Upper lobe of left lung (tissue), 6 donors: ENCODE measurements at regions not wholly inside any gene's neighbourhood (a gene's known extent, or its start where the extent isn't known, plus 50 kb on each side); places are given as distances from the start of the nearest gene placed in this dataset.

Source experiments
- ATAC-seq, 2 donors: fragments of 200-7000 bp; cut with Tn5 transposase; one replicate each; pipeline ENCODE4 v1.9.1; 2022; ENCODE audit warnings: mild to moderate bottlenecking in 2 of 2, moderate library complexity in 2 of 2; ENCODE audit not compliant: low FRiP score in 2 of 2
- DNase-seq, 2 donors: peaks; one replicate each; pipeline ENCODE4 v3.0.0-alpha.2; 2019 to 2020
- H3K27ac ChIP-seq, 4 donors: fragments of 200-600 bp; sonication (generic); one replicate each; pipeline ENCODE4 v1.5.1; 2016 to 2019
- H3K27me3 ChIP-seq, 4 donors: fragments of 200-600 bp; sonication (generic); one replicate each; pipeline ENCODE4 v1.5.1; 2017 to 2019
- H3K36me3 ChIP-seq, 4 donors: fragments of 200-600 bp; sonication (generic); one replicate each; pipeline ENCODE4 v1.5.1; 2016 to 2019
- H3K4me1 ChIP-seq, 4 donors: fragments of 200-600 bp; sonication (generic); one replicate each; pipeline ENCODE4 v1.5.1; 2018 to 2019
- H3K4me3 ChIP-seq, 4 donors: fragments of 200-600 bp; sonication (generic); one replicate each; pipeline ENCODE4 v1.5.1; 2017 to 2019; ENCODE audit warnings: mild to moderate bottlenecking in 2 of 4, moderate library complexity in 1 of 4
- H3K9me3 ChIP-seq, 4 donors: fragments of 200-600 bp; sonication (generic); one replicate each; pipeline ENCODE4 v1.5.1; 2018 to 2019
- CTCF ChIP-seq, 6 experiments: fragments of 450-650 bp in 4 of 6; fragments of 200-600 bp in 2 of 6; sonication (generic) in 2 of 6; IDR thresholded peaks; one replicate each; pipeline ENCODE4 v1.5.1; 2016 to 2019; ENCODE audit warnings: antibody characterized with exemption in 6 of 6
- EP300 ChIP-seq, 4 donors: sonication (generic); formaldehyde crosslinking; IDR thresholded peaks; one replicate each; pipeline ENCODE4 v1.5.1; 2017; ENCODE audit warnings: antibody characterized with exemption in 4 of 4, control low read depth in 2 of 4
- POLR2A ChIP-seq, 4 donors: fragments of 450-650 bp; IDR thresholded peaks; one replicate each; pipeline ENCODE4 v1.5.1; 2016 to 2017; ENCODE audit warnings: antibody characterized with exemption in 4 of 4, mild to moderate bottlenecking in 2 of 4
- POLR2AphosphoS5 ChIP-seq, 2 donors: sonication (generic); formaldehyde crosslinking; IDR thresholded peaks; one replicate each; pipeline ENCODE4 v1.5.1; 2017; ENCODE audit warnings: antibody characterized with exemption in 2 of 2
- WGBS, 2 donors: methylation state at CpG; one replicate each; pipeline ENCODE4 v1.1.5; 2017 to 2018; 5-methylcytosine and 5-hydroxymethylcytosine counted together
- donor health status: DM: no; HTN: no; CAD: no; lungs with moderate emphysema.
- donor health status: DM: no; HTN: yes; CAD: no; lungs with severe emphysema.

GRCh38 chr2:234187646-234188174 lies 137.2 kb downstream of the SPP2 start:
- ATAC-seq, result no peak
- TF ChIP-seq POLR2AphosphoS5 (IDR thresholded peaks at IDR 0.05) (no peak), POLR2A (IDR thresholded peaks at IDR 0.05) (no peak), EP300 (IDR thresholded peaks at IDR 0.05) (no peak), CTCF (IDR thresholded peaks at IDR 0.05) (no peak)
- H3K27ac ChIP-seq, result no peak overlapping the region
- 72 to 83% methylated on average over 2 of the region's 2 CpGs for WGBS, 2 donors
- H3K36me3 ChIP-seq, result no peaks in the 10 kb centered on the region
- no peak overlapping the region for H3K4me3 ChIP-seq
- H3K27me3 ChIP-seq, result no peaks in the 10 kb centered on the region
- DNase-seq, result no peak
- no peaks in the 10 kb centered on the region for H3K4me1 ChIP-seq
- no peaks in the 10 kb centered on the region for H3K9me3 ChIP-seq

DNA sequence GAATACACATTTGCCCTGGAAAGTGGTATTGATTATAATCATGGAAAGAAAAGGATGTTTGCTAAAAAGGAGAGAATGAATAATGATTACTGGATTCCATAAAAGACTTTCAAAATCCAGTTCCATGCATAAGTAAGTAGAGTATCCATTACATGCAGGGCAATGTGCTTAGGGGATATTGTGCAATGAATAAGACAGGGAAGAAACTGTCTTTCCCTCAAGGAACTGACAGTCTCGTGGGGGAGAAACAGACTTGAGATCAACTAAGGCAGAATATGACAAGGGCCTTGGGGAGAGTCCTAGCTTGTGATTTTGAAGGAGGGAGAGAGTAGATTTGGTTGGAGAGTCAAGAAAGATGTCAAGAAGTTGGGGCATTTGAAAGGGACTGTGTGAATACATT lies 130.6 kb downstream of the SPP2 start:
- Histone ChIP-seq H3K36me3 (no peaks in the 10 kb centered on the region), H3K4me3 (no peak overlapping the region), H3K27me3 (no peaks in the 10 kb centered on the region), H3K27ac (no peak overlapping the region), H3K9me3 (no peaks in the 10 kb centered on the region), H3K4me1 (no peaks in the 10 kb centered on the region)
- TF ChIP-seq POLR2A (IDR thresholded peaks at IDR 0.05), result no peak
- TF ChIP-seq EP300 (IDR thresholded peaks at IDR 0.05), result no peak
- no peak for TF ChIP-seq POLR2AphosphoS5 (IDR thresholded peaks at IDR 0.05)
- TF ChIP-seq CTCF (IDR thresholded peaks at IDR 0.05), result no peak
- WGBS, 2 donors, result 59 to 63% methylated on average over 1 of the region's 1 CpG
- no peak for ATAC-seq
- DNase-seq, result no peak

GRCh38 chr2:234179031-234179363 lies 128.5 kb downstream of the SPP2 start:
- no peak for DNase-seq
- no peak for TF ChIP-seq POLR2A (IDR thresholded peaks at IDR 0.05)
- no peak for TF ChIP-seq POLR2AphosphoS5 (IDR thresholded peaks at IDR 0.05)
- TF ChIP-seq CTCF (IDR thresholded peaks at IDR 0.05), result no peak
- TF ChIP-seq EP300 (IDR thresholded peaks at IDR 0.05), result no peak
- WGBS, 2 donors, result 74 to 76% methylated on average over 6 of the region's 6 CpGs

GRCh38 chr2:234178330-234179030 lies 128.0 kb downstream of the SPP2 start:
- WGBS, 2 donors, result 52 to 63% methylated on average over 10 of the region's 10 CpGs
- DNase-seq, result peak in 1 of 2 donors; percentile 44
- peak in 1 of 2 donors; percentile 68 for ATAC-seq

More at GRCh38 chr2:234179031-234179363, 128.5 kb downstream of the SPP2 start:
- Histone ChIP-seq H3K4me3 (no peak overlapping the region), H3K4me1 (peaks cover 0 to 4% (median 0%) of the 10 kb centered on the region in 4 donors), H3K36me3 (no peaks in the 10 kb centered on the region), H3K9me3 (no peaks in the 10 kb centered on the region), H3K27ac (no peak overlapping the region), H3K27me3 (no peaks in the 10 kb centered on the region)
- no peak for ATAC-seq

More at GRCh38 chr2:234178330-234179030, 128.0 kb downstream of the SPP2 start:
- no peaks in the 10 kb centered on the region for H3K27me3 ChIP-seq
- H3K4me1 ChIP-seq, result peaks cover 0 to 4% (median 0%) of the 10 kb centered on the region in 4 donors
- no peak overlapping the region for H3K27ac ChIP-seq
- H3K4me3 ChIP-seq, result no peak overlapping the region
- TF ChIP-seq POLR2A (IDR thresholded peaks at IDR 0.05), result no peak
- TF ChIP-seq EP300 (IDR thresholded peaks at IDR 0.05), result no peak
- TF ChIP-seq CTCF (IDR thresholded peaks at IDR 0.05), result no peak
- TF ChIP-seq POLR2AphosphoS5 (IDR thresholded peaks at IDR 0.05), result no peak
- H3K36me3 ChIP-seq, result no peaks in the 10 kb centered on the region
- no peaks in the 10 kb centered on the region for H3K9me3 ChIP-seq
